WTC11 (cell line): ENCODE measurements at regions not wholly inside any gene's neighbourhood (a gene's known extent, or its start where the extent isn't known, plus 50 kb on each side); places are given as distances from the start of the nearest gene placed in this dataset.

Experiments
- ATAC-seq: fragments of 200-7000 bp; cut with Tn5 transposase; 2 replicates; pipeline ENCODE4 v1.10.0; 2021; ENCODE audit warnings: mild to moderate bottlenecking, moderate library complexity
- CTCF ChIA-PET: fragments of 300-600 bp; sonication (Branson Sonifier 250); formaldehyde crosslinking; loops from one replicate; lab custom pipeline; 2021; ENCODE audit warnings: antibody characterized with exemption; lab: Charles Lee
- POLR2A ChIA-PET: fragments of 350-600 bp; sonication (Branson Sonifier 250); formaldehyde crosslinking; loops from one replicate; lab custom pipeline; 2021; ENCODE audit warnings: antibody characterized with exemption; lab: Charles Lee
- DNase-seq: peaks from one replicate; pipeline ENCODE4 v3.0.0; 2021; ENCODE audit warnings: low spot score
- H3K27ac Mint-ChIP-seq: 2 replicates; pipeline ENCODE4 v1.8.0; 2021; ENCODE audit warnings: mixed read lengths
- H3K27me3 Mint-ChIP-seq: 2 replicates; pipeline ENCODE4 v1.8.0; 2021; ENCODE audit warnings: low read depth, mild to moderate bottlenecking, moderate library complexity, mixed read lengths
- H3K36me3 Mint-ChIP-seq: 2 replicates; pipeline ENCODE4 v1.8.0; 2021; ENCODE audit warnings: mixed read lengths
- H3K4me1 Mint-ChIP-seq: 2 replicates; pipeline ENCODE4 v1.8.0; 2022; ENCODE audit warnings: mixed read lengths
- H3K4me3 Mint-ChIP-seq: 2 replicates; pipeline ENCODE4 v1.8.0; 2021; ENCODE audit warnings: mild to moderate bottlenecking, moderate library complexity, mixed read lengths
- H3K9me3 Mint-ChIP-seq: 2 replicates; pipeline ENCODE4 v1.8.0; 2021; ENCODE audit warnings: mixed read lengths
- ARID4B ChIP-seq: sonication (generic); formaldehyde crosslinking; IDR thresholded peaks from 2 replicates; pipeline ENCODE4 v1.8.0; 2023; ENCODE audit warnings: missing genetic modification reagents, mild to moderate bottlenecking, borderline replicate concordance
- ATF2 ChIP-seq: sonication (generic); formaldehyde crosslinking; IDR thresholded peaks from 2 replicates; pipeline ENCODE4 v1.8.1; 2022; ENCODE audit warnings: low read depth, missing genetic modification reagents, borderline replicate concordance
- EMX1 ChIP-seq: fragments of 250-450 bp; sonication (Bioruptor Pico); IDR thresholded peaks from 2 replicates; pipeline ENCODE4 v1.8.0; 2021; ENCODE audit warnings: mild to moderate bottlenecking
- FOXJ3 ChIP-seq: sonication (generic); formaldehyde crosslinking; IDR thresholded peaks from 2 replicates; pipeline ENCODE4 v1.9.0; 2021; ENCODE audit warnings: missing genetic modification reagents, mild to moderate bottlenecking, borderline replicate concordance
- FOXP4 ChIP-seq: sonication (generic); formaldehyde crosslinking; IDR thresholded peaks from 2 replicates; pipeline ENCODE4 v1.8.0; 2022; ENCODE audit warnings: mild to moderate bottlenecking, missing genetic modification reagents
- GABPB1 ChIP-seq: sonication (generic); formaldehyde crosslinking; IDR thresholded peaks from 2 replicates; pipeline ENCODE4 v1.8.1; 2023; ENCODE audit warnings: mild to moderate bottlenecking, missing genetic modification reagents
- HMGA2 ChIP-seq: fragments of 250-450 bp; sonication (Bioruptor Pico); IDR thresholded peaks from 2 replicates; pipeline ENCODE4 v1.4.0; 2021; ENCODE audit warnings: mild to moderate bottlenecking, moderate library complexity
- JAZF1 ChIP-seq: fragments of 250-450 bp; sonication (Bioruptor Pico); IDR thresholded peaks from 2 replicates; pipeline ENCODE4 v1.9.0; 2021; ENCODE audit warnings: moderate library complexity, mild to moderate bottlenecking, inconsistent platforms
- MAX ChIP-seq: sonication (generic); formaldehyde crosslinking; IDR thresholded peaks from 2 replicates; pipeline ENCODE4 v1.8.0; 2022; ENCODE audit warnings: mild to moderate bottlenecking, missing genetic modification reagents
- STAT6 ChIP-seq: sonication (generic); formaldehyde crosslinking; conservative IDR thresholded peaks from 2 replicates; pipeline ENCODE4 v1.8.1; 2023; ENCODE audit warnings: mild to moderate bottlenecking, low read depth, missing genetic modification reagents, moderate library complexity
- TCF7 ChIP-seq: sonication (generic); formaldehyde crosslinking; IDR thresholded peaks from 2 replicates; pipeline ENCODE4 v1.8.0; 2022; ENCODE audit warnings: mild to moderate bottlenecking, low read depth, missing genetic modification reagents, moderate library complexity
- ZMAT4 ChIP-seq: fragments of 250-450 bp; sonication (Bioruptor Pico); IDR thresholded peaks from 2 replicates; pipeline ENCODE4 v1.9.0; 2021; ENCODE audit warnings: mild to moderate bottlenecking
- ZNF121 ChIP-seq: sonication (generic); formaldehyde crosslinking; IDR thresholded peaks from 2 replicates; pipeline ENCODE4 v1.8.0; 2023; ENCODE audit warnings: missing genetic modification reagents
- ZNF423 ChIP-seq: fragments of 250-450 bp; sonication (Bioruptor Pico); IDR thresholded peaks from 2 replicates; pipeline ENCODE4 v2.1.2; 2022; ENCODE audit warnings: mild to moderate bottlenecking, moderate library complexity
- ZNF532 ChIP-seq: fragments of 250-450 bp; sonication (Bioruptor Pico); IDR thresholded peaks from 2 replicates; pipeline ENCODE4 v1.9.0; 2021; ENCODE audit warnings: mild to moderate bottlenecking, borderline replicate concordance
- TF ChIP-seq, protein P1 (sequence below): sonication (generic); formaldehyde crosslinking; IDR thresholded peaks from 2 replicates; pipeline ENCODE4 v1.8.1; 2022; ENCODE audit warnings: mild to moderate bottlenecking, missing genetic modification reagents, moderate library complexity, borderline replicate concordance

GRCh38 chr13:50626101-50626547, 217.4 kb downstream of the DLEU7 start:
- no peak overlapping the region for H3K27ac Mint-ChIP-seq
- TF ChIP-seq ZNF532 (no peak), JAZF1 (CRISPR knock-in tag) (no peak), ZMAT4 (CRISPR knock-in tag) (no peak), FOXP4 (CRISPR knock-in tag) (no peak), HMGA2 (CRISPR knock-in tag) (no peak), EMX1 (CRISPR knock-in tag) (no peak), ZNF121 (CRISPR knock-in tag) (no peak), GABPB1 (CRISPR knock-in tag) (no peak)
- TF ChIP-seq, protein P1, sequence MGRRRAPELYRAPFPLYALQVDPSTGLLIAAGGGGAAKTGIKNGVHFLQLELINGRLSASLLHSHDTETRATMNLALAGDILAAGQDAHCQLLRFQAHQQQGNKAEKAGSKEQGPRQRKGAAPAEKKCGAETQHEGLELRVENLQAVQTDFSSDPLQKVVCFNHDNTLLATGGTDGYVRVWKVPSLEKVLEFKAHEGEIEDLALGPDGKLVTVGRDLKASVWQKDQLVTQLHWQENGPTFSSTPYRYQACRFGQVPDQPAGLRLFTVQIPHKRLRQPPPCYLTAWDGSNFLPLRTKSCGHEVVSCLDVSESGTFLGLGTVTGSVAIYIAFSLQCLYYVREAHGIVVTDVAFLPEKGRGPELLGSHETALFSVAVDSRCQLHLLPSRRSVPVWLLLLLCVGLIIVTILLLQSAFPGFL (CRISPR knock-in tag): no peak
- H3K9me3 Mint-ChIP-seq: no peaks in the 10 kb centered on the region
- no peaks in the 10 kb centered on the region for H3K4me1 Mint-ChIP-seq
- ChIA-PET POLR2A (no interaction called here), CTCF (interaction anchor here (0.7 kb wide), 1 partner anchor 383 kb away, joined by 4 read pairs; no protein-coding TSS in a partner anchor)
- no peak for ATAC-seq
- no peak overlapping the region for H3K4me3 Mint-ChIP-seq
- no peaks in the 10 kb centered on the region for H3K27me3 Mint-ChIP-seq
- no peaks in the 10 kb centered on the region for H3K36me3 Mint-ChIP-seq
- no peak for DNase-seq

DNA sequence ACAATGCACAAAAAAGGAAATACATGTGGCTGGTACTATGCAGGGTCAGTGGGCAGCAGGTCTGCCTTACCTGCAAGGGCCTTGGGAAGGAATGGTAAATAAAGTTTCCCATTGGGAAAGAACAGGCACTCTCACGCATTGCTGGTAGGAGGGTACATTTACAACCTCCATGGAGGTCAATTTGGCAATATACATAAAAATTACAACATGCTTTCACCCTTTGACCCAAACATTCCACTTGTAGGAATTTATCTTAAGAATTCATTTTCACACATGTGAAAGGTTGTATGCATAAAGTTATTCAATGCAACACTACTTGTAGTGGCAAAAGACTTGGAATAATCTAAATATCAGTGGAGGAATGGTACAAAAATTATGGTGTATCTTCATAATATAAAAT, 216.4 kb downstream of the DLEU7 start:
- Mint-ChIP-seq H3K4me1 (no peaks in the 10 kb centered on the region), H3K4me3 (no peak overlapping the region), H3K36me3 (no peaks in the 10 kb centered on the region), H3K9me3 (no peaks in the 10 kb centered on the region), H3K27me3 (no peaks in the 10 kb centered on the region), H3K27ac (no peak overlapping the region)
- DNase-seq (no peak), ATAC-seq (no peak)
- CTCF ChIA-PET: no interaction called here
- POLR2A ChIA-PET: no interaction called here
- TF ChIP-seq STAT6 (CRISPR knock-in tag) (no peak), ATF2 (CRISPR knock-in tag) (no peak), MAX (no peak), FOXJ3 (CRISPR knock-in tag) (no peak), ARID4B (no peak), ZNF423 (CRISPR knock-in tag) (no peak), TCF7 (CRISPR knock-in tag) (no peak)
- TF ChIP-seq, protein P1 (CRISPR knock-in tag): no peak
